C1 segment of cervical spinal cord (tissue), 14 donors: ENCODE measurements at regions not wholly inside any gene's neighbourhood (a gene's known extent, or its start where the extent isn't known, plus 50 kb on each side); places are given as distances from the start of the nearest gene placed in this dataset.

Source experiments
- DNase-seq, 14 donors: peaks; one replicate each; lab custom pipeline; 2025; lab: John Stamatoyannopoulos, UW

DNA sequence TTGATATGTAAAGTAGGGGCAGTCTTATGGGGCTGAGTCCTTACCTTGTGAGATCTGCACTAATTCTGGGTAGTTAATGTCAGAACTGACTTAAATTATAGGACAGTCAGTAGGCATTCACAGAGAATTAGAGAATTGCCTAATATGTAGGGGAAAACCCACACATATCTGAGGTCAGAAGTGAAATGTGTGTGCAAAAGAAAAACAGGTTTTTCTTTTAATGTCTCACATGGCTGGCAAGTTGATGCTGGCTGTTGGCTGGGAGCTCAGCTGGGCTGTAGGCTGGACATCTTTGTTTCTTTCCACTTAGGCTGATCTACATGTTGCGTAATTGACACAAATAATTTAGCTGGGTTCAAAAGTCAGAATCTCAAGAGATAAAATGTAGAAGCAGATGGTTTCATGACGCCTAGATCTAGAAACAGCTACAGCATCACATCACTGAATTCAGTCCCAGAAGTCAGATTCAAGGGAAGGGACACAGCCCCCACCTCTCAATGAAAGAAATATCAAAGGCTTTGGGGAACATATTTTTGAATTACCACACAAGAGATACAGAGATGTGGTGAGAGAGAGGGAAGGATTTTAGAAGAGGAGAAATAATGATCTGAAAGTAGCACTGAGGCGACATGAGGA, 98.9 kb downstream of the TNFSF18 start:
- no peak for DNase-seq

- DNase-seq: no peak
Measured at GRCh38 chr1:172952516-172952915, 98.2 kb downstream of the TNFSF18 start.

- DNase-seq: no peak
Measured at GRCh38 chr1:172954476-172955150, 96.1 kb downstream of the TNFSF18 start.

- DNase-seq: no peak
Measured at GRCh38 chr1:172955161-172955815, 95.5 kb downstream of the TNFSF18 start.

DNA sequence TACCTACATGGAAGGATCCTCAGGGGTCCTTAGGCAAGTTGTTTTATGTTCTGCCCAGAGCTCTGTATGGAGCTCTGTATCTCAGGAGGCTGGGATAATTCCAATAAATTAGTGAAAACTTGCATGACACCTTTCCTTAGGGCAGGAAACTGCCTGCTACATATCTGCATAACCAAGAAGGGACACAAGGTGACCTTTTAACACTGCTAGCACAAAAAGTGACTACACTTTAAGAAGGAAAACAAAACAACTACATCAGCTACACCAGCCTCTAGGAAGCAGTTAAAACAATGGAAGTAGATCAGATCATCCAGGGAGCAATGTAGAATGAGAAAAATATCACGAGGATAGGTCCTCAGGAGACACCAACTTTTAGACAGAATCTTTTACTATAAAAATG, 93.9 kb downstream of the TNFSF18 start:
- no peak for DNase-seq

GRCh38 chr1:172957491-172957890, 93.2 kb downstream of the TNFSF18 start:
- DNase-seq: no peak

GRCh38 chr1:172959571-172959970, 91.2 kb downstream of the TNFSF18 start:
- no peak for DNase-seq

DNA sequence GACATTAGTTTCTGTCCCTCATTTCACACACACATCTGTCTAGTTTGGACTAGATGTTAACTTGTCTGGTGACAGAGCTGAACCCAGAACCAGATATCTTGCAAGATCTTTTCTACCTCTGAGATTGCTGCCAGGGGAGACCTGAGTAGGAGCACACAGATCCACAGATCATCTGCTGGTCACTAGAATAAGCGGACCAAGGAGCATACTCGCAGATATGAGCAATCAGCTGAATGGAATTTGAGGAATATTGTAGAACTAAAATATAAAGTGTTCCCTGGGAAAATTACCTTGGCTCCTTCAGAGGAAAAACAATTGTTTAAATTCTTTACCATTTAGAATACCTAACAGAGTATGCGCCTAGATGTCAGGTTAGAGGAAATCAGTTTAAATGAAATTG, 90.7 kb downstream of the TNFSF18 start:
- DNase-seq: no peak

DNA sequence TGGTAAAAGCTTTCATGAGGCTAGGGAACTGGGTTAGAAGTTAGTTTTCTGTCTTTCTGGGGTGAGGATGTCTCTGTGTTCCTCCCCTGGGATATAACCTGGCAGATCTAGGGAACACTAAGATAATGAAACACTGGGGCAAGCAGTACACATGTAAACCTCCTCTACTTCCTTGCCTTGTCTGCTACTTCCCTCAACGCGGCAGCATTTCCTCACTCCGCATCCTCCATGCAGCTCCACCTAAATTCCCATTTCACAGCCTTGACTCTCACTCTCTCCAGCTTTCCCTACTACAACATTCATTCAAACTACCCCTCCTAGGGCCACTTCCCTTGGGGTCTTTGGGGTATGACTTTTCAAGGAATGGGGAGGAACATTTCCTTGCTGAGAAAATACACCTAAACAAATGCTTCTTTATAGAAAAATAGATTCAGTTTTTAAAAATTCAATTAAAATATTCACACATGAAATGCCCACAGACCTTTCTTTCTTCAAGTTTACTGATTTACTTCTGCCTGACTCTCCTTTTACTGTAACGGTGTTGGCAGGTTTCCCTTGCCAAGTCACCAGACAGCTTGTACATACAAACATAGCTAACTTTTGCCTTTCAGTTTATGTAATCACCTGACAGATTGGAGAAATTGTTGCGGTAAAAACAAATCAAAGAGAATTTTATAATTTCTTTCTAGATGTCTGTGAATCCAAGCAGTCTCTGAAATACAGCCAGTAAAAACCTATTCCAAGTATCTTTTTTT, 90.1 kb downstream of the TNFSF18 start:
- no peak for DNase-seq

DNA sequence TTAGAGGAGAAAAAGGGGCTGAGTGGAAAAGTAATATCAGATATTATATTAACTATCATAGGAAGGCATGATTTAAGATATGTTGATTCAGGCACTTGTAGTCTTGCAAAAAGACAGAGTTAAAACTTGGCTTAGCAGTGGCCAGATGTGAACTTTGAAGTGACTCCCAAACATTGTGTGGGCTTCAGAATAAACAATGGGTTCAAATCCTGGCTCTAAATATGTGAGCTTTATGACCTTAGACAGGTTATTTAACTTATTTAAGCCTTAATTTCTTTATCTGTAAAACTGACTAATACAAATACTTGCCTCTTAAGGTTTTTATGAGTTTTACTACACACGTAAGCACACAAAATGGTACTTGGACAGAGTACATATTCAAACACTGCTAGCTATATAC, 85.9 kb downstream of the TNFSF18 start:
- no peak for DNase-seq

GRCh38 chr1:172966844-172967540, 83.7 kb downstream of the TNFSF18 start:
- DNase-seq: no peak

- DNase-seq: no peak
Measured at GRCh38 chr1:172967936-172968335, 82.8 kb downstream of the TNFSF18 start.

DNA sequence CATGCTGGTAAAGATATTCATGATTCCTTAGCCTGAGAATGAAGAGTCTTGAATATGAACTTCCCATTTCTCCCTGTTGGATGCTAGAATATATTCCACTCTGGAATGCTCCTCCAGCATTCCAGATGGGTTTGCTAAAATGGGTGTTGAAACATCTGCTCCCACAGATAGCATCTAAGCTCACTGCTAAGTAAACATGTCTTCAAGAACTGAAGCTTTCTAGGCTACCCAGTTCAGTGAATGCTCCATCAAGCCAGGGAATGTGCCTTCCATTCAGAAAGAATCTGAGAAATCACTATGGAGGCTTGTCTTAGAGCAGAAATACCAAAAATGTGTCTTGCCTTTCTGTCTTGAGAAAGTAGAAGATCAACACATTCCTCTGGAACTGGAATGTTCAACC, 81.1 kb downstream of the TNFSF18 start:
- no peak for DNase-seq

- no peak for DNase-seq
Measured at GRCh38 chr1:172970186-172970585, 80.6 kb downstream of the TNFSF18 start.

DNA sequence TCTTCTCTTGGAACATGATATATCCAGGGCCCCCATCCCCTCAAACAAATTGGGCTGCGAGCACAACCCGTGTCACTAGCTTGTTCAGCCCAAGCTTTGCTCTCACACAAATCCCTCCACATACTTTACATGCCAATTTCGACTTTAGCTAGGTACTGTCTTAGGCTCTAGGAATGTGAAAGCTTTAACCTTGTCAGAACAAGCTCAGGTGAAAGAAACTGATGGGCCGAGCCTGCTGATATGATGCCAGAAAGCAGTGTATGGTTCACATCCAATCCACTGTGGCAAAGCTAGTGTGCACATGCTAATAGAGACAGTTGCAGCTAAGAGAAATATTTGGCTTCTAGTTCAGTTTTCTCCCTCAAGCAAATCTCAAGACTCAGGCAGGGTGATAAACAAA, 79.5 kb downstream of the TNFSF18 start:
- no peak for DNase-seq

DNA sequence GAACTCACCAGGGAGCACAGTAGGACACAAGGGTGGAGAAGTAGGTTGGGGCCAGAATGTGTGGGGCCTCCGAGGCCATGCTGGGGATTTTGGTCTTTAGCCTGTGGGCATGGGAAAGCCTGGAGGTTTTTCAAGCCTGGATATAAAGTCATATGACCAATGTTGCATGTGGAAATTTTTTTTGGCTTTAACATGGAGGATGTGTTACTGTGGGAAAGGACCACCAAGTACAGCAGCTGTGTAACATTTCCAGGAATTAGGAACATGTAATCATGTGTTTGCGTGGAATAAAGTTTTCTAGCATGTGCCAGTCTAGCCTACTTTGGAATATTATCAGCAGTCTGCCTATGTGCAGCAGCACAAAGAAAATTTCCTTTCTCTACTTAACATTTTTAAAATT, 78.5 kb downstream of the TNFSF18 start:
- no peak for DNase-seq

- no peak for DNase-seq
Measured at GRCh38 chr1:172973424-172973823, 77.3 kb downstream of the TNFSF18 start.

DNA sequence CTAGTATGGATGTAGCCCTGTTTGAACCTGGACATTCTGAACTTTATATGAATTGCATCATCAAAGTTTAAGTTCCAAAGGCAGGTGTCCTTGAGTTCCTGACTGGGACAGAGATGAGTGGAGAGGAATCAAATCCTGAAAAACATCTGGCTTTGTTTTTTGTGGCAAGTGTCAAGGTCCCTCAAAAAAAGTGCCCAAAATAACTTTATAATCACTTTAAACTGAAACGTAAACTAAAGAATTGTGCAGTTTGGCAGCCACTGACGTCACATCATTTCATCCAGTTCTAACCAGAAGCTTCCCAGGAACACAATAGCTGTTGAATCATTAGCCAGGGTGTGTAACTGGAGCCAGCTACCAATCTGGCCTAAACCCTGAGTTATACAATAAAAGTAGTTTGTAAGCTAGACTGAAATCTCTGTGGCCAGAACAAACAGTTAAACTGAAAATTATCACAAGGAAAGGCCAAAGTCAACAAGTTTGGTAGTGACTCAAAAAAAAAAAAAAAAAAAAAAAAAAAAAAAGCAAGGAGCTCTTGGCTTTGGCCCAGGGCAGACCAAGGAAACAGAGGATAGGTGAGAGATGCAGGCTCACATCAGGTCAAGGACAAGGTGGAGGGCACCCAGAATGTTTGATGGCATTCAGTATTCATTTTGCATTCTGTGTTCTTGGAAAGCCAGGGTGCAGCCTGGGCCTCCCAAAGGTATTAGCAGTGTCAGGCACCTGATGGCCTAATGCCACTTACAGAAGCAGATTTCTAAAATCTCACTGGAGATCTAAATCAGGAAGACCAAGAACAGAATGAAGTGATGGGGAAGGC, 74.3 kb downstream of the TNFSF18 start:
- DNase-seq: no peak

- DNase-seq: no peak
Measured at GRCh38 chr1:172977296-172978017, 73.3 kb downstream of the TNFSF18 start.

GRCh38 chr1:172978595-172978994, 72.1 kb downstream of the TNFSF18 start:
- DNase-seq: no peak
